PFSK-1 (cell line): ENCODE measurements at regions not wholly inside any gene's neighbourhood (a gene's known extent, or its start where the extent isn't known, plus 50 kb on each side); places are given as distances from the start of the nearest gene placed in this dataset.

Experiments
- FOXP2 ChIP-seq: optimal IDR thresholded peaks from 2 replicates; pipeline ENCODE3; 2011; ENCODE audit warnings: borderline replicate concordance, control low read depth, inconsistent platforms; ENCODE audit not compliant: insufficient read depth; ENCODE audit errors: extremely low read length, extremely low read depth
- POLR2AphosphoS5 ChIP-seq: IDR thresholded peaks from 2 replicates; pipeline ENCODE4 v1.6.1; 2012; ENCODE audit warnings: low read depth, mild to moderate bottlenecking, control low read depth, low read length, moderate library complexity
- SIN3A ChIP-seq: IDR thresholded peaks from 2 replicates; pipeline ENCODE4 v1.6.1; 2012; ENCODE audit warnings: mild to moderate bottlenecking, low read length, moderate library complexity, borderline replicate concordance; ENCODE audit not compliant: insufficient read depth
- TAF1 ChIP-seq: IDR thresholded peaks from 2 replicates; pipeline ENCODE4 v1.6.1; 2012; ENCODE audit warnings: low read length, control low read depth, borderline replicate concordance; ENCODE audit not compliant: insufficient read depth
- TF ChIP-seq, protein P1 (sequence below), 2 experiments: IDR thresholded peaks; 2 replicates each; pipeline versions ENCODE4 v1.6.1 to v1.8.0; 2011 to 2012; ENCODE audit warnings: low read depth in 2 of 2, low read length in 2 of 2, control low read depth in 1 of 2, inconsistent platforms in 1 of 2, mild to moderate bottlenecking in 1 of 2, moderate library complexity in 1 of 2; ENCODE audit not compliant: insufficient read depth in 1 of 2

DNA sequence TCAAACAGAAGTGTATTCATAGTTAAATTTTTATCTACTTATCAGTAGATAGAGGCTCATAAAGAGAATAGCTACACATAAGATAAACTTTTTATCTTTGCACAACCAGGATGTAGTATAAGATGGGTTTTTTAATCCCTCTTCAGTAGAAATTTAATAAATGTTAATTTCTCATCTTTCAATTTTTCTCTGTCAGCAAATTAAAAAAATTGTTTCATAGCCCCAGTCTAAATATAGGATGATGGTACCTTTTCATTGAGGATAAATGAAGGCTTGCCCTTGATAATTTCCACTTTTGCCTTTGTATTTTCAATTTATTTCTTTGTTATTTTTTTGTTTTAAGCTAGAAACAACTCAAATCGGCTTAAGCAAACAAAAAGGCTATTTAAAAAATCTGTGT lies 251.2 kb upstream of the NOX3 start:
- TF ChIP-seq, protein P1, sequence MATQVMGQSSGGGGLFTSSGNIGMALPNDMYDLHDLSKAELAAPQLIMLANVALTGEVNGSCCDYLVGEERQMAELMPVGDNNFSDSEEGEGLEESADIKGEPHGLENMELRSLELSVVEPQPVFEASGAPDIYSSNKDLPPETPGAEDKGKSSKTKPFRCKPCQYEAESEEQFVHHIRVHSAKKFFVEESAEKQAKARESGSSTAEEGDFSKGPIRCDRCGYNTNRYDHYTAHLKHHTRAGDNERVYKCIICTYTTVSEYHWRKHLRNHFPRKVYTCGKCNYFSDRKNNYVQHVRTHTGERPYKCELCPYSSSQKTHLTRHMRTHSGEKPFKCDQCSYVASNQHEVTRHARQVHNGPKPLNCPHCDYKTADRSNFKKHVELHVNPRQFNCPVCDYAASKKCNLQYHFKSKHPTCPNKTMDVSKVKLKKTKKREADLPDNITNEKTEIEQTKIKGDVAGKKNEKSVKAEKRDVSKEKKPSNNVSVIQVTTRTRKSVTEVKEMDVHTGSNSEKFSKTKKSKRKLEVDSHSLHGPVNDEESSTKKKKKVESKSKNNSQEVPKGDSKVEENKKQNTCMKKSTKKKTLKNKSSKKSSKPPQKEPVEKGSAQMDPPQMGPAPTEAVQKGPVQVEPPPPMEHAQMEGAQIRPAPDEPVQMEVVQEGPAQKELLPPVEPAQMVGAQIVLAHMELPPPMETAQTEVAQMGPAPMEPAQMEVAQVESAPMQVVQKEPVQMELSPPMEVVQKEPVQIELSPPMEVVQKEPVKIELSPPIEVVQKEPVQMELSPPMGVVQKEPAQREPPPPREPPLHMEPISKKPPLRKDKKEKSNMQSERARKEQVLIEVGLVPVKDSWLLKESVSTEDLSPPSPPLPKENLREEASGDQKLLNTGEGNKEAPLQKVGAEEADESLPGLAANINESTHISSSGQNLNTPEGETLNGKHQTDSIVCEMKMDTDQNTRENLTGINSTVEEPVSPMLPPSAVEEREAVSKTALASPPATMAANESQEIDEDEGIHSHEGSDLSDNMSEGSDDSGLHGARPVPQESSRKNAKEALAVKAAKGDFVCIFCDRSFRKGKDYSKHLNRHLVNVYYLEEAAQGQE (IDR thresholded peaks at IDR 0.05; ENCODE audit: insufficient read depth in 1 of 2, low read depth in 2 of 2, low read length in 2 of 2) = no peak
- TF ChIP-seq SIN3A (no peak), POLR2AphosphoS5 (no peak), TAF1 (no peak), FOXP2 (no peak)
